ENCODE measurements at regions not wholly inside any gene's neighbourhood (a gene's known extent, or its start where the extent isn't known, plus 50 kb on each side); places are given as distances from the start of the nearest gene placed in this dataset.
A peak's percentile ranks its signal among the peaks of the same experiment; 100 is the strongest.
"Not testable (repeated sequence)": the region's sequence is repeated elsewhere in the genome, so short reads cannot be mapped to it uniquely, and the experiment has no call there.

GRCh38 chr10:93232159-93232558 lies 158.5 kb downstream of the CYP26A1 start:
- CTCF ChIA-PET, result interaction anchor here (0.6 kb wide), 1 partner anchor 35 kb away, joined by 3 read pairs; no protein-coding TSS in a partner anchor
- H3K27ac ChIP-seq (ENCODE audit: extremely low read depth, low read depth, low read length); H3K9me3 ChIP-seq (ENCODE audit: control insufficient read depth, insufficient read depth, low read depth, low read length); H3K4me3 ChIP-seq (ENCODE audit: low read depth, low read length); H3K36me3 ChIP-seq (ENCODE audit: control insufficient read depth in 2 of 2, insufficient read depth in 1 of 2, low read length in 2 of 2); POLR2A ChIA-PET; H3K4me1 ChIP-seq (ENCODE audit: control insufficient read depth, insufficient read depth, low read length): not testable (repeated sequence)
- TF ChIP-seq ZNF157 (tag by site-specific recombination; IDR thresholded peaks at IDR 0.05), result peak; percentile 94

- H3K36me3 ChIP-seq (ENCODE audit: control insufficient read depth in 2 of 2, insufficient read depth in 1 of 2, low read length in 2 of 2); H3K4me3 ChIP-seq (ENCODE audit: low read depth, low read length); POLR2A ChIA-PET; H3K4me1 ChIP-seq (ENCODE audit: control insufficient read depth, insufficient read depth, low read length); H3K9me3 ChIP-seq (ENCODE audit: control insufficient read depth, insufficient read depth, low read depth, low read length); H3K27ac ChIP-seq (ENCODE audit: extremely low read depth, low read depth, low read length); CTCF ChIA-PET: not testable (repeated sequence)
These were observed 161.2 kb downstream of the CYP26A1 start for GRCh38 chr10:93234940-93235339.

GRCh38 chr10:93235686-93236085 lies 162.0 kb downstream of the CYP26A1 start:
- CTCF ChIA-PET, result no interaction called here
- POLR2A ChIA-PET, result no interaction called here

More at GRCh38 chr10:93235686-93236085, 162.0 kb downstream of the CYP26A1 start:
- no peak overlapping the region for H3K27ac ChIP-seq (ENCODE audit: extremely low read depth, low read depth, low read length)
- no peaks in the 10 kb centered on the region for H3K4me1 ChIP-seq (ENCODE audit: control insufficient read depth, insufficient read depth, low read length)
- no peaks in the 10 kb centered on the region for H3K36me3 ChIP-seq (ENCODE audit: control insufficient read depth in 2 of 2, insufficient read depth in 1 of 2, low read length in 2 of 2)
- no peak for TF ChIP-seq ZFP3 (tag by site-specific recombination; IDR thresholded peaks at IDR 0.05; ENCODE audit: low read depth)
- TF ChIP-seq ZNF37A (tag by site-specific recombination; IDR thresholded peaks at IDR 0.05), result no peak
- TF ChIP-seq ZNF280C (tag by site-specific recombination; IDR thresholded peaks at IDR 0.05), result no peak
- no peak for TF ChIP-seq KLF9 (tag by site-specific recombination; IDR thresholded peaks at IDR 0.05; ENCODE audit: low read depth)
- TF ChIP-seq ZNF558 (tag by site-specific recombination; IDR thresholded peaks at IDR 0.05), result no peak
- no peak for TF ChIP-seq MEIS1 (CRISPR knock-in tag; IDR thresholded peaks at IDR 0.05; ENCODE audit: borderline replicate concordance)
- TF ChIP-seq ZNF391 (tag by site-specific recombination; IDR thresholded peaks at IDR 0.05; ENCODE audit: borderline replicate concordance, low read depth), result no peak
- TF ChIP-seq ZNF677 (tag by site-specific recombination; IDR thresholded peaks at IDR 0.05), result no peak
- TF ChIP-seq HOXC10 (CRISPR knock-in tag; IDR thresholded peaks at IDR 0.05), result no peak
- TF ChIP-seq ZNF639 (tag by site-specific recombination; IDR thresholded peaks at IDR 0.05), result no peak
- TF ChIP-seq GLIS1 (tag by site-specific recombination; IDR thresholded peaks at IDR 0.05), result no peak
- TF ChIP-seq ZNF112 (tag by site-specific recombination; IDR thresholded peaks at IDR 0.05), result no peak
- no peak for TF ChIP-seq SP2 (tag by site-specific recombination; IDR thresholded peaks at IDR 0.05)
- no peak for TF ChIP-seq MZF1 (tag by site-specific recombination; IDR thresholded peaks at IDR 0.05; ENCODE audit: borderline replicate concordance)
- no peak for TF ChIP-seq ZNF549 (tag by site-specific recombination; IDR thresholded peaks at IDR 0.05)
- TF ChIP-seq ZBTB20 (tag by site-specific recombination; IDR thresholded peaks at IDR 0.05), result no peak
- TF ChIP-seq ZBTB6 (tag by site-specific recombination; IDR thresholded peaks at IDR 0.05), result no peak
- TF ChIP-seq ZNF350 (tag by site-specific recombination; IDR thresholded peaks at IDR 0.05), result no peak
- TF ChIP-seq AEBP2 (tag by site-specific recombination; IDR thresholded peaks at IDR 0.05; ENCODE audit: borderline replicate concordance), result no peak
- no peaks in the 10 kb centered on the region for H3K9me3 ChIP-seq (ENCODE audit: control insufficient read depth, insufficient read depth, low read depth, low read length)
- H3K4me3 ChIP-seq (ENCODE audit: low read depth, low read length), result no peak overlapping the region
